ENCODE measurements at regions not wholly inside any gene's neighbourhood (a gene's known extent, or its start where the extent isn't known, plus 50 kb on each side); places are given as distances from the start of the nearest gene placed in this dataset.

GRCh38 chr3:72262736-72263135 lies 477.8 kb upstream of the PROK2 start:
- TF ChIP-seq CTCF (IDR thresholded peaks at IDR 0.05) (no peak), POLR2A (IDR thresholded peaks at IDR 0.05) (no peak), POLR2AphosphoS5 (IDR thresholded peaks at IDR 0.05; ENCODE audit: insufficient read depth in 1 of 2, low read depth in 1 of 2) (no peak)

All from vagina (tissue), 2 donors.